OCI-LY7 (cell line): ENCODE measurements at regions not wholly inside any gene's neighbourhood (a gene's known extent, or its start where the extent isn't known, plus 50 kb on each side); places are given as distances from the start of the nearest gene placed in this dataset.

ENCODE experiments used
- BruUV-seq: library from RNA; stranded (reverse); fragments of 400-500 nt; replicated peaks from 2 replicates; lab custom pipeline; 2021; lab: Mats Ljungman, UMichigan
- CTCF ChIA-PET: fragments of 300-600 bp; sonication (Branson Sonifier 250); formaldehyde crosslinking; loops from one replicate; lab custom pipeline; 2022; ENCODE audit warnings: antibody characterized with exemption; ENCODE audit not compliant: unreplicated experiment; lab: Charles Lee
- POLR2A ChIA-PET: fragments of 300-600 bp; sonication (Branson Sonifier 250); formaldehyde crosslinking; loops from one replicate; lab custom pipeline; 2022; ENCODE audit warnings: antibody characterized with exemption; lab: Charles Lee
- DNase-seq: peaks from one replicate; pipeline ENCODE4 v3.0.0-alpha.2; 2015; ENCODE audit warnings: low spot score
- H2AFZ ChIP-seq: fragments of 200-600 bp; sonication (generic), shearing (Covaris generic); 2 replicates; pipeline ENCODE4 v1.6.1; 2014; ENCODE audit warnings: mild to moderate bottlenecking, antibody characterized with exemption, low read length, moderate library complexity
- H3K27ac ChIP-seq: fragments of 200-600 bp; sonication (generic); 2 replicates; pipeline ENCODE4 v1.5.1; 2014; ENCODE audit warnings: mixed run types, low read depth, mild to moderate bottlenecking, moderate library complexity, low read length, inconsistent platforms; ENCODE audit not compliant: poor library complexity, severe bottlenecking
- H3K36me3 ChIP-seq: fragments of 200-600 bp; sonication (generic); 2 replicates; pipeline ENCODE4 v1.6.1; 2014; ENCODE audit warnings: mild to moderate bottlenecking, antibody characterized with exemption, low read length, moderate library complexity, mixed read lengths; ENCODE audit not compliant: insufficient read depth
- H3K4me1 ChIP-seq: fragments of 200-600 bp; sonication (generic); 2 replicates; pipeline ENCODE4 v1.5.1; 2014; ENCODE audit warnings: mild to moderate bottlenecking, low read length; ENCODE audit not compliant: insufficient read depth, poor library complexity, severe bottlenecking
- H3K4me2 ChIP-seq: fragments of 200-600 bp; sonication (generic); 2 replicates; pipeline ENCODE4 v1.6.1; 2014; ENCODE audit warnings: mild to moderate bottlenecking, low read length
- H3K4me3 ChIP-seq: fragments of 200-600 bp; sonication (generic); 2 replicates; pipeline ENCODE4 v1.5.1; 2014; ENCODE audit warnings: mild to moderate bottlenecking, low read depth, low read length; ENCODE audit not compliant: poor library complexity, severe bottlenecking
- H3K79me2 ChIP-seq: fragments of 200-600 bp; sonication (generic); 2 replicates; pipeline ENCODE4 v1.6.1; 2016; ENCODE audit warnings: low read depth, mild to moderate bottlenecking, low read length, moderate library complexity, mixed read lengths; ENCODE audit not compliant: insufficient read depth
- H3K9me2 ChIP-seq: fragments of 200-600 bp; sonication (generic); 2 replicates; pipeline ENCODE4 v1.6.1; 2016; ENCODE audit warnings: mild to moderate bottlenecking, low read length, mixed read lengths; ENCODE audit not compliant: insufficient read depth
- H3K9me3 ChIP-seq: fragments of 200-600 bp; sonication (generic); 2 replicates; pipeline ENCODE4 v1.6.1; 2014; ENCODE audit warnings: mild to moderate bottlenecking, mixed run types, low read length, mixed read lengths
- H4K20me1 ChIP-seq: fragments of 200-600 bp; sonication (generic); 2 replicates; pipeline ENCODE4 v1.6.1; 2014; ENCODE audit warnings: mild to moderate bottlenecking, antibody characterized with exemption, low read length, moderate library complexity, mixed read lengths; ENCODE audit not compliant: insufficient read depth
- CTCF ChIP-seq: fragments of 200-600 bp; sonication (generic); conservative IDR thresholded peaks from 2 replicates; pipeline ENCODE4 v1.5.1; 2014; ENCODE audit warnings: mild to moderate bottlenecking, antibody characterized with exemption, low read length, moderate library complexity, mixed read lengths
- EZH2phosphoT487 ChIP-seq: fragments of 200-600 bp; sonication (generic); IDR thresholded peaks from 2 replicates; pipeline ENCODE4 v1.6.1; 2018; ENCODE audit warnings: low read depth, borderline replicate concordance, mild to moderate bottlenecking, mixed run types, antibody characterized with exemption, low read length, moderate library complexity, mixed read lengths
- intact Hi-C: fragments of 100-400 bp; cut with micrococcal nuclease; formaldehyde crosslinking; loops from one replicate; pipeline ENCODE4 v1.10.0; 2022; ENCODE audit not compliant: unreplicated experiment

GRCh38 chr6:169970306-169970988 is 219.0 kb downstream of the ERMARD start:
- Histone ChIP-seq H3K27ac (no peak overlapping the region), H3K4me2 (no peak overlapping the region), H3K4me1 (no peaks in the 10 kb centered on the region), H3K36me3 (no peaks in the 10 kb centered on the region), H4K20me1 (no peaks in the 10 kb centered on the region), H3K9me3 (no peaks in the 10 kb centered on the region), H3K79me2 (no peaks in the 10 kb centered on the region), H3K9me2 (no peaks in the 10 kb centered on the region), H2AFZ (no peak overlapping the region), H3K4me3 (no peak overlapping the region)
- intact Hi-C loops, result no loop called here
- no TSS peak for BruUV-seq
- ChIA-PET CTCF (no interaction called here), POLR2A (no interaction called here)
- TF ChIP-seq EZH2phosphoT487, result no peak
- no peak for TF ChIP-seq CTCF
- no peak for DNase-seq

- Histone ChIP-seq H3K36me3 (no peaks in the 10 kb centered on the region), H3K27ac (no peak overlapping the region), H3K9me2 (no peaks in the 10 kb centered on the region), H2AFZ (no peak overlapping the region), H3K79me2 (no peaks in the 10 kb centered on the region), H3K9me3 (no peaks in the 10 kb centered on the region), H3K4me2 (no peak overlapping the region), H4K20me1 (no peaks in the 10 kb centered on the region), H3K4me3 (no peak overlapping the region), H3K4me1 (no peaks in the 10 kb centered on the region)
- CTCF ChIA-PET, result interaction anchor here (0.6 kb wide), 1 partner anchor 548 kb away, joined by 3 read pairs; no protein-coding TSS in a partner anchor
- no peak for DNase-seq
- intact Hi-C loops, result no loop called here
- no peak for TF ChIP-seq EZH2phosphoT487
- TF ChIP-seq CTCF, result no peak
- POLR2A ChIA-PET, result no interaction called here
- no TSS peak for BruUV-seq
Measured at GRCh38 chr6:169969372-169970099, 218.1 kb downstream of the ERMARD start.
